HG03520 (cell line): ENCODE measurements at regions not wholly inside any gene's neighbourhood (a gene's known extent, or its start where the extent isn't known, plus 50 kb on each side); places are given as distances from the start of the nearest gene placed in this dataset.

Experiments used
- ATAC-seq: cut with Tn5 transposase; IDR thresholded peaks from one replicate; pipeline ENCODE4 v1.9.1; 2021; ENCODE audit warnings: mild to moderate bottlenecking, moderate library complexity; ENCODE audit not compliant: unreplicated experiment

DNA sequence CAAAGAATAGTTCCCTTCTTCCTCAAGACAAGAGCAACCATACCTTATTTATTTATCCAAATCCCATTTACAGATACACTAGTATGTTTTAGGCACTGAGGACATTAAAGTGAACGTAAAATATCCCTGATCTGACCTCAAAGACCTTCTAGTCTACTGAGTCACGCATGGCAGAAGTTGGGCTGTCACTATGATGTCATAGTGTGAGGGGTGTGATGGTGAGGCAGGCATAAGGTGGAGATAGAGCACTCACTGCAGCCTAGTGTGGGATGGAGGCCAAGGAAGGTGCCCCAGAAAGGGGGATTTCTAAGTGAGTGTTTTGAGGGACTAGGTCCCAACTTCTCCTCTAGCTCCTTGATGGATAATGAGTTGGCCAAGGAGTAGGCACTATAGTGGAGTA, 249.5 kb upstream of the SKOR2 start:
- ATAC-seq: no peak

GRCh38 chr18:47492691-47493090, 241.2 kb upstream of the SKOR2 start:
- ATAC-seq: no peak

DNA sequence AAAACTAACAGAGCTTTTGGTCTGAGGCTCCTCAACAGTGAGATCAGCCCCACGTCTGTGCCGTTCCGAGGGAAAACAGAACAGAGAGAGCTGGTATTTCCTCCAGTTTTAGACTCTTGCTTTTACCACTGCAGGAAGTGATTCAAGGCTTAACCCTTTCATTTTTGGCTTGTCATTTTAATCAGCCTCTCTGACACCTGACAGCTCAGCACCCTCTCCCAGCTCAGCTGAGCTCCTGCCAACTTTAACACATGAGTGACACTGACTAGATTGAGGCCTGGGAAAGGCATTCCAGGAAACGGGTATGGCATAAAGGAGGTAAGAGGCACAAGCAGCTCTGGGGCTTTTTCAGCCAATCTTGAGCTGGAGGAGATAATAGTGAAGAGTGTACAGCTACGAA, 239.4 kb upstream of the SKOR2 start:
- ATAC-seq: no peak

- no peak for ATAC-seq
Observed at GRCh38 chr18:47485221-47485797, 233.8 kb upstream of the SKOR2 start.

DNA sequence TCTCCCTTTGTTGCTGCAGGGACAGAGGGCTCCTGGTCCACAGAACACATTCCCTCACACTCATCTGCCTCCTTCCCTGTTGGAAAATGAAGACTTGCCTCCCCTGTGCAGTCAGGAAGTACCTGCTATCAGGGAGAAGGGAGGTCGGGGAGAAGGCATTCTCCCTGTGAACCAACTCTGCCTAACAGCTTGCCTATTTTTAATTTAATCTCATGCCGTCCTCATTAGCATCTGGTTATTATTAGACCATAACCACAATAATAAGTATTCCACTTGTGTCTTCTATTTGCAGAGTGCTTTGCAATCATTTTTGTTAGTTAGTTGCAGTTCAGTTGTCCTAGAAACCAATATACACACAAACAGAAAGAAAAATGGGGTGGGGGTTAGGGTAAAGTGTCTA, 232.6 kb upstream of the SKOR2 start:
- ATAC-seq: no peak

DNA sequence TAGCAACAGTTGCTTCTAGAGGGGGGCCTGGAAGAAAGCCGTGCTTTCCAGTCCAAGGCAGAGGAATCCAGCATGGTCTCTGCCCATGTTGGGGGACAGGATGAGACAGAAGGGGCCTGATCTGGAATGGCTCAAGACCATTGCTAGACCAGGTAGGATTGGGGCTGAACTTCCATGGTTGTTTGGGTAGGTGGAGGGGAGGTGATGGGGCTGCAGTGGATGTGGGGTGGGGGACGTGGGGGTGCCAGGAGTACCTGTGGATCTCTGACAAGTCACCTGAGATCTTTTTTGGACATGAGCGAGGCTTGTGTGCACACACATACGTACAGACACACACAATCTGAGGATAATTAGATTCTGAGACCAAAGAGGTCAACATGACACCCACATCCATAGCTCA, 228.7 kb upstream of the SKOR2 start:
- no peak for ATAC-seq

DNA sequence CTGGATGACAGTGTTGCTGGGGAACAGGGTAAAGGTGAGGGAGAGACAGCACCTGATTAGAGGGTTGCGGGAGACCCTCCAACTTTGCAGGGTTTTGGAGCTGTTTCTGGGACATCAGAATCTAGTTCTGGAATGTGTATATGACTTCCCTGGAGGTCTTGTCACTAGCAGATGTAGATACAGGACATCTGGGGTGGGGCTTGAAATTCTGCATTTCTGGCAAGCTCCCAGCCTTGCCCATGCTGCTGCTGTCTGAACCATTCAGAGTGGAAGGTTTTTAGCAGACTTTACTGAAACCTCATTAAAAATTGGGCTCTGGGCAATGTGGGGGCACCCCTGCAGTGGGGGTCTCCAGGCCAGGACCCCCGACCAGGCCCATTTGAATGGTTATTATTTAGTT, 220.3 kb upstream of the SKOR2 start:
- no peak for ATAC-seq

- ATAC-seq: no peak
Observed at GRCh38 chr18:47470941-47471340, 219.5 kb upstream of the SKOR2 start.

- no peak for ATAC-seq
Observed at GRCh38 chr18:47469576-47469975, 218.1 kb upstream of the SKOR2 start.

- no peak for ATAC-seq
Observed at GRCh38 chr18:47461977-47462376, 210.5 kb upstream of the SKOR2 start.

- no peak for ATAC-seq
Observed at GRCh38 chr18:47461406-47461948, 210.0 kb upstream of the SKOR2 start.

GRCh38 chr18:47458483-47458882, 207.0 kb upstream of the SKOR2 start:
- no peak for ATAC-seq

DNA sequence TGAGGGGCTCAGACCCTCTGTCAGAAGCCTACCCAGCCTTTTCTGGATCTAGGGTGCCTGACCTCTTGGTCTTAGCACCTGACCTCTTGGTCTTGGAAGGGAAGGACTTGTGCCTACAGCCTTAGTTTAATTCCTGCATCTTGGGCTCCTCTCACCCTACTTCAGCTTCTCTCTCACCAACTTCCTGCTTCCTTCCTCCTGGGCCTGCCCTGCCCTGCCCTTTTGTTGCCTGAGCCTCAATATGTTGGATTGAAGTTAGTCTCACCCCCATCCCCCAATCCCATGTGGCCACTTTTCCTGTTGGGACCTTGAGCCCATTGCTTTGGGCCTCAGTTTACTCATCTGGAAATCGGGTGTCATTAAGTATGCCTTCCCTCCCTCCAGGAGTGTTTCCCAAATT, 206.2 kb upstream of the SKOR2 start:
- ATAC-seq: no peak

GRCh38 chr18:47453038-47453437, 201.6 kb upstream of the SKOR2 start:
- no peak for ATAC-seq

GRCh38 chr18:47448956-47449355, 197.5 kb upstream of the SKOR2 start:
- ATAC-seq: no peak

GRCh38 chr18:47441914-47442313, 190.5 kb upstream of the SKOR2 start:
- no peak for ATAC-seq

GRCh38 chr18:47438001-47438400, 186.5 kb upstream of the SKOR2 start:
- no peak for ATAC-seq

DNA sequence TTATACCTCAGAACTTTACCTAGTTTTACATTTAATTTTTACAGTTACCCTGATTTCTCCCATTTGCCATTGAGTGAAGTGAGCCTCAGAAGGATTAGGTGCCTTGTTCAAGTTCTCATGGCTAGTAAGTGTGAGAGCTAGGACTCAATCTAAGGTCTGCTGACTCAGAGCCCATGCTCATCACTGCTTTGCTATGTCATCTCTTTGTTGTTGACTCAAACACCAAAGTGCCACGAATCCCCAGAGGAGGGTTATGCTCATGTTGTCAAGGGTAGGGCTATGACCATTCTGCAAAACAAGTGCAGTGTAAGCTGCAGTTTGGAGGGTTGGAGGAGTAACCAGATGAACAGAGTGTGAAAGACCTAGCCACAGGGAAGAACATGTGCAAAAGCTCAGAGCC, 185.4 kb upstream of the SKOR2 start:
- ATAC-seq: no peak

DNA sequence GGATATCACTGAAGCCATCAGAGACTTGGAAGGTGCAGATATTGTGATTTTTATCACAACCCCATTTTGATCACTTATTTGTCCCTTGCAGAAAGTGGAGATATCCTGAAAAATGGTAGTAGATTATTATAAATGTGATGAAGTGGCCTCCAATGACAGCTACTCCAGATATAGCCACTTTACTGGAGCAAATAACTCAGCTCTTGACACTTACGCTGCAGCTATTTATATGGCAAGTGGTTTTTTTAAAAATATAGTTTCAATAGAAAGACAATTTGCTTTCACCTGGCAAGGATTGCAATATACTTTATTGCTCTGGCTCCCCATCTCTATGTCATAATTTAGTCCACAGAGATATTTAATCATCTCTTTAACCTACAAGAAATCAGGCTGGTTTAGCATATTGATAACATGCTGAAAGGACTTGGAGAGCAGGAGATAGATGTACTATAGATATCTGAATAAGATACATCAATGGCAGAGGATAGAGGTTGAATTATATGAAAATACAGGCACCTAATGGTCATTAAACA, 182.8 kb upstream of the SKOR2 start:
- no peak for ATAC-seq

DNA sequence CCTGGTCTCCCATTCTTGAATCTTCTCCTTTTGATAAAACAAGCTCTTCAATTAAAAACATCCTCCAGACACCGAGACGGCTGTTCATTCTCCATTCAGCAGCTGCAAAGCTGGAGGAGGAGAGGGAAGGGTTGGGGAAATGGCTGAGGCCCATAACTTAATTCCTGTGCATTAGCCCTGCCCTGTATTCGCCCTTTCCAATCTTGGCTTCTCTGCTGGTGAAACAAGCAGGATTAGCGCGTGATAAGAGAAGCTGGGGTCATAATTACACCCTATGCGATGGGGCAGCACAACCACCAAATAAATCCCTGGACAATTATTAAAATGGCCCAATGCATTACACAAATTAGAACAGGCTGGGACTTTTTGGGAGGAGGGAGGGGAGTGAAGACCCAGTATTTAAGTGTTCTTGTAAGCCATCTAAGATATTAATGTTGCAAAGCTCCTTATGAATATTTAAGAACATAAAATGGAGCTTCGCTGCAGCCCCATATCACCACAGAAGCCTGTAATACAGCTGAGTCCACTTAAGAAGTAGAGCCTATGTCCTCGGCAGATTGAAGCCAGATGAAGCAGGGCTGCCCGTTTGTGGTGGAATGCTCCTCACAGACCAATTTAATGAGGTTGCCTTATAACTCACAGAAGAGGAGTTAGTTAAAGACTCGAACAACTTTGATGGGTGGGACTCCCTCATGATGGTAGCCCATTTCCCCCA, 176.6 kb upstream of the SKOR2 start:
- ATAC-seq: no peak

GRCh38 chr18:47427072-47427471, 175.6 kb upstream of the SKOR2 start:
- no peak for ATAC-seq

DNA sequence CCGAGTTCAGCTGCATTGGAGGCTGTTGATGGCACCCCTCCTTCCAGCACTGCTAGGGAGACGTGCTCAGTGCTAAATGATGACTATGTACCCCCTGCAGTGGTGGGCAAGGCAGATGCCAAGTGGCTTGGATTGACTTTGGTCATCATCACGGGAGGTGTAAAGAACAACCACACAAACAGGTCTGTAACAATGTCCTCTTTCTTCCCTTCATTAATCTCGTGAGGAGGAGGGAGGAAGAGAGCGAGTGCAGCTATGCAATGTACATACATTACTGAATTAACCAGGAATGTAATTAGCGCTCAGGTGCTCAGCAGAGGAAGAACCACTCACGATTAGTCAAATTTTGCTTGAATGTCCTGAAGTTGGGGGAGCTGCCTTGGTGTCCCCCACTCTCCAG, 173.9 kb upstream of the SKOR2 start:
- ATAC-seq: no peak
